Neural cell (in vitro differentiated cells): ENCODE measurements at regions not wholly inside any gene's neighbourhood (a gene's known extent, or its start where the extent isn't known, plus 50 kb on each side); places are given as distances from the start of the nearest gene placed in this dataset.

Experiments
- H2AFZ ChIP-seq: fragments of 200-600, 300-800 bp; sonication (generic), shearing (Covaris generic); 2 replicates; pipeline ENCODE4 v1.6.0; 2014; ENCODE audit warnings: low read depth, mild to moderate bottlenecking, antibody characterized with exemption, low read length, moderate library complexity
- H3F3A ChIP-seq: fragments of 200-600 bp; shearing (Covaris generic); 2 replicates; pipeline ENCODE4 v1.6.1; 2016; ENCODE audit warnings: mild to moderate bottlenecking, moderate library complexity, mixed read lengths, antibody characterized with exemption, low read length; ENCODE audit not compliant: insufficient read depth, poor library complexity, severe bottlenecking
- H3K27ac ChIP-seq: fragments of 200-600, 300-800 bp; sonication (generic), shearing (Covaris generic); 2 replicates; pipeline ENCODE4 v1.5.1; 2014; ENCODE audit warnings: mild to moderate bottlenecking, low read length, moderate library complexity
- H3K27me3 ChIP-seq: fragments of 300-800, 200-600 bp; sonication (generic), shearing (Covaris generic); 2 replicates; pipeline ENCODE4 v1.6.0; 2014; ENCODE audit warnings: mild to moderate bottlenecking, low read depth, low read length, moderate library complexity; ENCODE audit not compliant: insufficient read depth
- H3K36me3 ChIP-seq: fragments of 300-800, 200-600 bp; sonication (generic), shearing (Covaris generic); 2 replicates; pipeline ENCODE4 v1.5.1; 2014; ENCODE audit warnings: mild to moderate bottlenecking, antibody characterized with exemption, low read length, moderate library complexity; ENCODE audit not compliant: insufficient read depth
- H3K4me2 ChIP-seq: fragments of 300-800, 200-600 bp; sonication (generic), shearing (Covaris generic); 2 replicates; pipeline ENCODE4 v1.6.0; 2014; ENCODE audit warnings: mild to moderate bottlenecking, low read length
- H3K4me3 ChIP-seq: fragments of 300-800, 200-600 bp; sonication (generic), shearing (Covaris generic); 2 replicates; pipeline ENCODE4 v1.5.1; 2014; ENCODE audit warnings: mild to moderate bottlenecking, low read length, moderate library complexity
- H3K79me2 ChIP-seq: fragments of 200-600 bp; shearing (Covaris generic); replicated peaks from 2 replicates; pipeline ENCODE4 v1.6.0; 2014; ENCODE audit warnings: mild to moderate bottlenecking, low read length, moderate library complexity; ENCODE audit not compliant: insufficient read depth
- H3K9ac ChIP-seq: fragments of 300-800, 200-600 bp; sonication (generic), shearing (Covaris generic); 2 replicates; pipeline ENCODE4 v1.6.1; 2016; ENCODE audit warnings: mild to moderate bottlenecking, low read length, mixed read lengths
- H3K9me2 ChIP-seq: fragments of 200-600 bp; shearing (Covaris generic); 2 replicates; pipeline ENCODE4 v1.6.1; 2016; ENCODE audit warnings: mild to moderate bottlenecking, low read length, mixed read lengths; ENCODE audit not compliant: insufficient read depth
- H3K9me3 ChIP-seq: fragments of 200-600, 300-800 bp; sonication (generic), shearing (Covaris generic); 2 replicates; pipeline ENCODE4 v1.6.1; 2016; ENCODE audit warnings: mild to moderate bottlenecking, mixed run types, low read length, moderate library complexity, mixed read lengths
- H4K20me1 ChIP-seq: fragments of 200-600 bp; shearing (Covaris generic); 2 replicates; pipeline ENCODE4 v1.6.1; 2016; ENCODE audit warnings: mild to moderate bottlenecking, mixed run types; ENCODE audit not compliant: insufficient read depth
- MXI1 ChIP-seq: fragments of 450-650 bp; conservative IDR thresholded peaks from 2 replicates; pipeline ENCODE4 v1.6.1; 2014; ENCODE audit warnings: antibody characterized with exemption, mild to moderate bottlenecking; ENCODE audit not compliant: poor library complexity, severe bottlenecking
- REST ChIP-seq: IDR thresholded peaks from 2 replicates; pipeline ENCODE4 v1.6.1; 2012; ENCODE audit warnings: borderline replicate concordance
- SMC3 ChIP-seq: fragments of 450-650 bp; conservative IDR thresholded peaks from 2 replicates; pipeline ENCODE4 v1.6.1; 2014; ENCODE audit warnings: antibody characterized with exemption, mild to moderate bottlenecking, moderate library complexity; ENCODE audit not compliant: poor library complexity
- TAF1 ChIP-seq: IDR thresholded peaks from 2 replicates; pipeline ENCODE4 v1.6.1; 2012; ENCODE audit warnings: low read depth
- TF ChIP-seq, protein P1 (sequence below): fragments of 450-650 bp; IDR thresholded peaks from 2 replicates; pipeline ENCODE4 v1.5.1; 2014; ENCODE audit warnings: antibody characterized with exemption, mild to moderate bottlenecking, moderate library complexity; ENCODE audit not compliant: poor library complexity, severe bottlenecking

DNA sequence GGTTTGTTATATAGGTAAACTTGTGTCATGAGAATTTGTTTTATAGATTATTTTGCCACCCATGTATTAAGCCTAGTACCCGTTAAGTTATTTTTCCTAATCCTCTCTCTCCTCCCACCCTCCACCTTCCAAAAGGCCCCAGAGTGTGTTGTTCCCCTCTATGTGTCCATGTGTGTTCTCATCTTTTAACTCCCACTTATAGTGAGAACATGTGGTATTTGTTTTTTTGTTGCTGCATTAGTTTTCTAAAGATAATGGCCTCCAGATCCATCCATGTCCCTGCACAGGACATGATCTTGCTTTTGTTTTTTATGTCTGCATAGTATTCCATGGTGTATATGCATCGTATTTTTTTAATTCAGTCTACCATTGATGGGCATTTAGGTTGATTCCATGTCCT lies 1075.6 kb upstream of the CNTNAP5 start:
- H4K20me1 ChIP-seq = no peaks in the 10 kb centered on the region
- H3K9me2 ChIP-seq = no peaks in the 10 kb centered on the region
- H3K27me3 ChIP-seq = no peaks in the 10 kb centered on the region

DNA sequence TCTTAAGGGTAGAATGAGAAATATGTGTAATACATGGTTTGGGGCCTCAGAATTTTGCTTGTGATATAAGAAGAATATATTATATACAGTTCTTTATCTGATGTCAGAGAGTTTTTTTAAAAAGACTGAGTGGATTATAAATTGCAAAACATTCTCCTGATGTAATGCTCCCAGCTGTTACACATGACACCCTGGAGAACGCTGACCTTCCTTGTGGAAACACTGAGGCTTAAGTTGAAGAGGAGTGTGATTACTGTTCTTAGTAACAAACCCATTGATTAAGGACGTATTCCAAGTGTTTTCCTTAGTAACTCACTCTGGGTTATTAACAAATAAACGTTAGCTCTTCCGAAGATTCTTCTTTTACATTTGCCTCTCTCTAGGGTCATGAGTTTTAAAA lies 1069.3 kb upstream of the CNTNAP5 start:
- Histone ChIP-seq H3K4me2 (no peak overlapping the region), H3F3A (no peaks in the 10 kb centered on the region), H3K9me3 (no peaks in the 10 kb centered on the region), H2AFZ (no peak overlapping the region), H4K20me1 (no peaks in the 10 kb centered on the region), H3K9ac (no peak overlapping the region), H3K79me2 (no peaks in the 10 kb centered on the region), H3K27me3 (no peaks in the 10 kb centered on the region), H3K4me3 (no peak overlapping the region), H3K9me2 (no peaks in the 10 kb centered on the region), H3K27ac (no peak overlapping the region), H3K36me3 (no peaks in the 10 kb centered on the region)
- TF ChIP-seq TAF1 (no peak), REST (no peak), MXI1 (no peak)
- TF ChIP-seq, protein P1, sequence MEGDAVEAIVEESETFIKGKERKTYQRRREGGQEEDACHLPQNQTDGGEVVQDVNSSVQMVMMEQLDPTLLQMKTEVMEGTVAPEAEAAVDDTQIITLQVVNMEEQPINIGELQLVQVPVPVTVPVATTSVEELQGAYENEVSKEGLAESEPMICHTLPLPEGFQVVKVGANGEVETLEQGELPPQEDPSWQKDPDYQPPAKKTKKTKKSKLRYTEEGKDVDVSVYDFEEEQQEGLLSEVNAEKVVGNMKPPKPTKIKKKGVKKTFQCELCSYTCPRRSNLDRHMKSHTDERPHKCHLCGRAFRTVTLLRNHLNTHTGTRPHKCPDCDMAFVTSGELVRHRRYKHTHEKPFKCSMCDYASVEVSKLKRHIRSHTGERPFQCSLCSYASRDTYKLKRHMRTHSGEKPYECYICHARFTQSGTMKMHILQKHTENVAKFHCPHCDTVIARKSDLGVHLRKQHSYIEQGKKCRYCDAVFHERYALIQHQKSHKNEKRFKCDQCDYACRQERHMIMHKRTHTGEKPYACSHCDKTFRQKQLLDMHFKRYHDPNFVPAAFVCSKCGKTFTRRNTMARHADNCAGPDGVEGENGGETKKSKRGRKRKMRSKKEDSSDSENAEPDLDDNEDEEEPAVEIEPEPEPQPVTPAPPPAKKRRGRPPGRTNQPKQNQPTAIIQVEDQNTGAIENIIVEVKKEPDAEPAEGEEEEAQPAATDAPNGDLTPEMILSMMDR = no peak

More for the DNA sequence above, 1075.6 kb upstream of the CNTNAP5 start:
- H3K9ac ChIP-seq = no peak overlapping the region
- H3K9me3 ChIP-seq = no peaks in the 10 kb centered on the region
- H3K4me2 ChIP-seq = no peak overlapping the region
- no peak overlapping the region for H3K27ac ChIP-seq
- H3K79me2 ChIP-seq = no peaks in the 10 kb centered on the region
- H2AFZ ChIP-seq = no peak overlapping the region
- H3K36me3 ChIP-seq = no peaks in the 10 kb centered on the region
- no peak for TF ChIP-seq SMC3
- TF ChIP-seq, protein P1 = no peak
- no peak for TF ChIP-seq TAF1
- no peak overlapping the region for H3K4me3 ChIP-seq
- no peaks in the 10 kb centered on the region for H3F3A ChIP-seq
